ENCODE measurements at regions not wholly inside any gene's neighbourhood (a gene's known extent, or its start where the extent isn't known, plus 50 kb on each side); places are given as distances from the start of the nearest gene placed in this dataset.

GRCh38 chr2:180625006-180625844, 355.2 kb upstream of the UBE2E3 start:
- DNase-seq (ENCODE audit: low read depth in 6 of 9, low spot score in 9 of 9): no peak
- Histone ChIP-seq H3K36me3 (ENCODE audit: control insufficient read depth in 2 of 2, insufficient read depth in 2 of 2, low read length in 1 of 2) (no peaks in the 10 kb centered on the region), H3K27ac (ENCODE audit: low read depth in 1 of 2, low read length in 1 of 2) (no peak overlapping the region), H3K4me3 (ENCODE audit: low read length in 2 of 2) (no peak overlapping the region), H3K4me1 (ENCODE audit: control insufficient read depth in 2 of 2, insufficient read depth in 2 of 2, low read length in 2 of 2) (no peaks in the 10 kb centered on the region), H3K9me3 (ENCODE audit: control insufficient read depth in 2 of 2, insufficient read depth in 1 of 2, low read length in 1 of 2) (no peaks in the 10 kb centered on the region), H3K27me3 (ENCODE audit: control insufficient read depth in 2 of 2, insufficient read depth in 1 of 2, low read length in 1 of 2) (no peaks in the 10 kb centered on the region)
- 98% methylated on average over 4 of the region's 4 CpGs for WGBS

DNA sequence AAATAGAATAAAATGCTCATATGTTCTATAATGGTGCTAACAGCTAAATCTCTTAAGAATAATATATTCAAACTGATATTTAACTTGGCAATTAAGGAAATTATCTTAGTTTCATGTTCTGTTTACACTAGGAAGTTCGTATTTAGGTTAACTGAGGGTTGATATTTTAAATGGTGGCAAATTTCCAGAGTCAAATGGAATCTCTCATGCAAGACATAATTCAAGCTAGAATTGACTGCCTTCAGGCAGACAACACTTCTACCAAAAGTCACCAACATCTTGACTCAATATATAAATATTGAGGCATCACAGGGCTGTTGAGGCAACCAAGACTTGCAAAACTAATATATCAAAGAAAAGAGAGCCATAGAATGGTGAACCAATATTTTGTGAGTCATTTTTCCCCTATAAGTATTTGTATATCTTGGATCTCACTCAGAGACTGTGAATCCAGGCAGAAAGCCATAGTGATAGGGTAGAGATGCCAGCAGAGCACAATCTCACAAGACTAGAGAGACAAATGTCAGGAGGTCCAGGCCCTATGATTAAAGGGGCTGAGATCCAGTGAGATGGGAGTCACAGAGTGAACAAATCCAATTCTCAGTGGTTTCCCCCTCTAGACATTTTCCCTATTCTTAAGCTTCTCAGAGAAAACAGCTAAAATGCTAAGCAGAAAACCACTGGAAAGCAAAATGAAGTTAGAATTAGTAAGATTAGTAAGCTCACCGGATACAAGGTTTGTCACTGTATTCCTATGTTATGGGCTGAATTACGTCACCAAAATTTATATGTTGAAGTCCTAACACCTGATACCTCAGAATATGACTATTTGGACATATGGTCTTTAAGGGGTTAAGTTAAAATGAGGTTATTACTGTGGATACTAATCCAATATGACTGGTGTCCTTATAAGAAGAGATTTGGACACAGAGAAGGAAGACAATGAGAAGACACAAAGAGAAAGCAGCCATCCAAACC, 358.2 kb upstream of the UBE2E3 start:
- Histone ChIP-seq H3K4me3 (ENCODE audit: low read length in 2 of 2) (no peak overlapping the region), H3K27me3 (ENCODE audit: control insufficient read depth in 2 of 2, insufficient read depth in 1 of 2, low read length in 1 of 2) (no peaks in the 10 kb centered on the region), H3K36me3 (ENCODE audit: control insufficient read depth in 2 of 2, insufficient read depth in 2 of 2, low read length in 1 of 2) (no peaks in the 10 kb centered on the region), H3K27ac (ENCODE audit: low read depth in 1 of 2, low read length in 1 of 2) (no peak overlapping the region), H3K4me1 (ENCODE audit: control insufficient read depth in 2 of 2, insufficient read depth in 2 of 2, low read length in 2 of 2) (no peaks in the 10 kb centered on the region), H3K9me3 (ENCODE audit: control insufficient read depth in 2 of 2, insufficient read depth in 1 of 2, low read length in 1 of 2) (no peaks in the 10 kb centered on the region)
- 89% methylated on average over 3 of the region's 3 CpGs for WGBS
- no peak for DNase-seq (ENCODE audit: low read depth in 6 of 9, low spot score in 9 of 9)

GRCh38 chr2:180621366-180621765, 359.0 kb upstream of the UBE2E3 start:
- Histone ChIP-seq H3K36me3 (ENCODE audit: control insufficient read depth in 2 of 2, insufficient read depth in 2 of 2, low read length in 1 of 2) (no peaks in the 10 kb centered on the region), H3K9me3 (ENCODE audit: control insufficient read depth in 2 of 2, insufficient read depth in 1 of 2, low read length in 1 of 2) (no peaks in the 10 kb centered on the region), H3K27ac (ENCODE audit: low read depth in 1 of 2, low read length in 1 of 2) (no peak overlapping the region), H3K4me3 (ENCODE audit: low read length in 2 of 2) (no peak overlapping the region), H3K4me1 (ENCODE audit: control insufficient read depth in 2 of 2, insufficient read depth in 2 of 2, low read length in 2 of 2) (no peaks in the 10 kb centered on the region), H3K27me3 (ENCODE audit: control insufficient read depth in 2 of 2, insufficient read depth in 1 of 2, low read length in 1 of 2) (no peaks in the 10 kb centered on the region)
- DNase-seq (ENCODE audit: low read depth in 6 of 9, low spot score in 9 of 9): no peak

- Histone ChIP-seq H3K27ac (ENCODE audit: low read depth in 1 of 2, low read length in 1 of 2) (no peak overlapping the region), H3K4me3 (ENCODE audit: low read length in 2 of 2) (no peak overlapping the region), H3K36me3 (ENCODE audit: control insufficient read depth in 2 of 2, insufficient read depth in 2 of 2, low read length in 1 of 2) (no peaks in the 10 kb centered on the region), H3K27me3 (ENCODE audit: control insufficient read depth in 2 of 2, insufficient read depth in 1 of 2, low read length in 1 of 2) (no peaks in the 10 kb centered on the region), H3K4me1 (ENCODE audit: control insufficient read depth in 2 of 2, insufficient read depth in 2 of 2, low read length in 2 of 2) (no peaks in the 10 kb centered on the region), H3K9me3 (ENCODE audit: control insufficient read depth in 2 of 2, insufficient read depth in 1 of 2, low read length in 1 of 2) (no peaks in the 10 kb centered on the region)
- WGBS: 79% methylated on average over 5 of the region's 5 CpGs
- no peak for DNase-seq (ENCODE audit: low read depth in 6 of 9, low spot score in 9 of 9)
Measured at GRCh38 chr2:180618570-180618969, 361.8 kb upstream of the UBE2E3 start.

GRCh38 chr2:180614776-180615175, 365.6 kb upstream of the UBE2E3 start:
- H3K4me1 ChIP-seq (ENCODE audit: control insufficient read depth in 2 of 2, insufficient read depth in 2 of 2, low read length in 2 of 2): no peaks in the 10 kb centered on the region
- WGBS: 94% methylated on average over 2 of the region's 2 CpGs
- no peaks in the 10 kb centered on the region for H3K27me3 ChIP-seq (ENCODE audit: control insufficient read depth in 2 of 2, insufficient read depth in 1 of 2, low read length in 1 of 2)
- H3K36me3 ChIP-seq (ENCODE audit: control insufficient read depth in 2 of 2, insufficient read depth in 2 of 2, low read length in 1 of 2): no peaks in the 10 kb centered on the region
- no peak for DNase-seq (ENCODE audit: low read depth in 6 of 9, low spot score in 9 of 9)
- no peak overlapping the region for H3K27ac ChIP-seq (ENCODE audit: low read depth in 1 of 2, low read length in 1 of 2)
- H3K4me3 ChIP-seq (ENCODE audit: low read length in 2 of 2): no peak overlapping the region
- no peaks in the 10 kb centered on the region for H3K9me3 ChIP-seq (ENCODE audit: control insufficient read depth in 2 of 2, insufficient read depth in 1 of 2, low read length in 1 of 2)

DNA sequence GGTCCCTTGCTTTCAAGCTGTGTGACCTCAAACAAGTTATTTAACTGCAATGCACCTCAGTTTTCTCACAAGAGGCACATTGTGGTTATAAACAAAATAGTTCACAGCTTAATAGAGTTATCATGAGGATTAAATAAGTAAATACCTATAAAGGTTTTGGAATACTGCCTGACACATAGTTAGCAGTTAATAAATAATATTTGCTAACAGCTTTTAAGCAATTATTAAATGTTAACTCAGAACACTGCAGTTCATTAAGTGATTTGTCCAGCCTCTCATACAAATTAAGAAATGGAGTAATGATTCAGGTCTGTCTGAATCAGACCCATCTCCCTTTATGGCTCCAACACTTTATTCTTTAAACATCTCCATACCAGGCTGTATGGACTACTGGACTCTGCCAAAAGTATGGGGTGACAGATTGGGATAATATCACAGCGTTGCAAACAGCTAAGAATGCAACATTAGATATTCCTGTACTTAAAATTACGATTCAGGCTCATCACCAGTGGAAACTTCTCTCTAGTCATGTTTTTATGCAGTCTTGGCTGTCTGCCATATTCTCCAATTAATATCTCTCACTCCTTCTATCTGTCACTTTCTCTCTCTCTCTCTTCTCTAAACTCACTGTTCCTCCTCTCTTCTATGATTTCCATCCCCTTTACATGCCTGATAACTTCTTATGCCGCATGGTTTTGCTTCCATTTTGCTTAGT, 370.6 kb upstream of the UBE2E3 start:
- Histone ChIP-seq H3K27ac (ENCODE audit: low read depth in 1 of 2, low read length in 1 of 2) (no peak overlapping the region), H3K9me3 (ENCODE audit: control insufficient read depth in 2 of 2, insufficient read depth in 1 of 2, low read length in 1 of 2) (no peaks in the 10 kb centered on the region), H3K4me1 (ENCODE audit: control insufficient read depth in 2 of 2, insufficient read depth in 2 of 2, low read length in 2 of 2) (no peaks in the 10 kb centered on the region), H3K27me3 (ENCODE audit: control insufficient read depth in 2 of 2, insufficient read depth in 1 of 2, low read length in 1 of 2) (no peaks in the 10 kb centered on the region), H3K36me3 (ENCODE audit: control insufficient read depth in 2 of 2, insufficient read depth in 2 of 2, low read length in 1 of 2) (no peaks in the 10 kb centered on the region), H3K4me3 (ENCODE audit: low read length in 2 of 2) (no peak overlapping the region)
- DNase-seq (ENCODE audit: low read depth in 6 of 9, low spot score in 9 of 9): no peak
- WGBS: 86% methylated on average over 3 of the region's 3 CpGs

DNA sequence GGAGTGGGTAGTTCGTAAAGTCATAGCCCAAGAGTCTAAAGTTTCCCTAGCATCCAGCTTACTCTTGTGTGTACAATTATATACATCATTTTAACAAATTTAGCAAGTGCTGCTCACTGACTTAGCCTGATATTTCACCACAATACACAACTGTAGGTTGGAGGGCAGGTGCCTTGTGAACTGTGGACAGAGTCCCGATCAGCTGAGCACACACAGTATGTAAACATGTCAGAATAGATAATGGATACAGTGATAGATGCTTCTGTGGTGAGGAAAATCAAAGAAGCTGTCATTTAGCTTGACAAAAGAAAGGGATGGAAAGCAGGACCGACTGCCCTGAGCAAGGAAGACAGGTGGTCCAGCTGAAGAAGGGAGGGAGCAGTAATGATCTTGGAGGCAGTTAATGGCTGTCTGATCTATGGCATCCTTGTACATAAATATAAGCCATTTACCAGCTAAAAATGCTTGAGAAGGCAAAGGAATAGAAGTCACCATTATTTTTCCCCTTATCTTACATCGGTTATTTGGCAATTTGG, 372.8 kb upstream of the UBE2E3 start:
- H3K4me1 ChIP-seq (ENCODE audit: control insufficient read depth in 2 of 2, insufficient read depth in 2 of 2, low read length in 2 of 2): no peaks in the 10 kb centered on the region
- no peaks in the 10 kb centered on the region for H3K36me3 ChIP-seq (ENCODE audit: control insufficient read depth in 2 of 2, insufficient read depth in 2 of 2, low read length in 1 of 2)
- H3K27ac ChIP-seq (ENCODE audit: low read depth in 1 of 2, low read length in 1 of 2): no peak overlapping the region
- no peak overlapping the region for H3K4me3 ChIP-seq (ENCODE audit: low read length in 2 of 2)
- no peaks in the 10 kb centered on the region for H3K9me3 ChIP-seq (ENCODE audit: control insufficient read depth in 2 of 2, insufficient read depth in 1 of 2, low read length in 1 of 2)
- DNase-seq (ENCODE audit: low read depth in 6 of 9, low spot score in 9 of 9): no peak
- H3K27me3 ChIP-seq (ENCODE audit: control insufficient read depth in 2 of 2, insufficient read depth in 1 of 2, low read length in 1 of 2): no peaks in the 10 kb centered on the region
- 92% methylated on average over 4 of the region's 4 CpGs for WGBS

GRCh38 chr2:180604077-180604476, 376.3 kb upstream of the UBE2E3 start:
- 69% methylated on average over 4 of the region's 4 CpGs for WGBS
- peak in 2 of 9 donors; percentile 14 to 38 for DNase-seq (ENCODE audit: low read depth in 6 of 9, low spot score in 9 of 9)
- H3K4me1 ChIP-seq (ENCODE audit: control insufficient read depth in 2 of 2, insufficient read depth in 2 of 2, low read length in 2 of 2): no peaks in the 10 kb centered on the region
- H3K27ac ChIP-seq (ENCODE audit: low read depth in 1 of 2, low read length in 1 of 2): no peak overlapping the region
- no peak overlapping the region for H3K4me3 ChIP-seq (ENCODE audit: low read length in 2 of 2)
- H3K36me3 ChIP-seq (ENCODE audit: control insufficient read depth in 2 of 2, insufficient read depth in 2 of 2, low read length in 1 of 2): no peaks in the 10 kb centered on the region
- H3K9me3 ChIP-seq (ENCODE audit: control insufficient read depth in 2 of 2, insufficient read depth in 1 of 2, low read length in 1 of 2): no peaks in the 10 kb centered on the region
- no peaks in the 10 kb centered on the region for H3K27me3 ChIP-seq (ENCODE audit: control insufficient read depth in 2 of 2, insufficient read depth in 1 of 2, low read length in 1 of 2)
